Muscle of leg (tissue), 3 donors: ENCODE measurements at regions not wholly inside any gene's neighbourhood (a gene's known extent, or its start where the extent isn't known, plus 50 kb on each side); places are given as distances from the start of the nearest gene placed in this dataset.
"Not testable (repeated sequence)": the region's sequence is repeated elsewhere in the genome, so short reads cannot be mapped to it uniquely, and the experiment has no call there.

ENCODE experiments used
- DNase-seq: peaks from one replicate; pipeline ENCODE4 v3.0.0; 2013
- H3K27ac ChIP-seq: one replicate; pipeline ENCODE4 v1.5.1; 2013; ENCODE audit warnings: mild to moderate bottlenecking, low read length, control low read depth
- H3K27me3 ChIP-seq: one replicate; pipeline ENCODE4 v1.6.1; 2013; ENCODE audit warnings: low read length; ENCODE audit not compliant: control insufficient read depth, insufficient read depth
- H3K36me3 ChIP-seq: one replicate; pipeline ENCODE4 v1.6.1; 2013; ENCODE audit warnings: low read length; ENCODE audit not compliant: control insufficient read depth, insufficient read depth
- H3K4me1 ChIP-seq: one replicate; pipeline ENCODE4 v1.6.1; 2013; ENCODE audit warnings: low read length; ENCODE audit not compliant: control insufficient read depth, insufficient read depth
- H3K4me3 ChIP-seq: one replicate; pipeline ENCODE4 v1.5.1; 2013; ENCODE audit warnings: low read length, control low read depth
- H3K9me3 ChIP-seq: replicated peaks from 2 replicates; pipeline ENCODE4 v1.6.1; 2013; ENCODE audit warnings: low read depth, low read length; ENCODE audit not compliant: control insufficient read depth
- WGBS: methylation state at CpG from one replicate; pipeline ENCODE4 v1.1.5; 2013; ENCODE audit warnings: missing lambda C conversion rate; ENCODE audit not compliant: insufficient coverage; 5-methylcytosine and 5-hydroxymethylcytosine counted together

GRCh38 chr3:34676436-34676835, 878.0 kb downstream of the PDCD6IP start:
- DNase-seq, result no peak
- peaks cover 4% of the 10 kb centered on the region for H3K9me3 ChIP-seq
- WGBS, result 73% methylated on average over 3 of the region's 3 CpGs

GRCh38 chr3:34678575-34678974, 880.1 kb downstream of the PDCD6IP start:
- H3K27me3 ChIP-seq, result no peaks in the 10 kb centered on the region
- no peaks in the 10 kb centered on the region for H3K4me1 ChIP-seq
- no peak overlapping the region for H3K27ac ChIP-seq
- no peak for DNase-seq
- H3K4me3 ChIP-seq, result no peak overlapping the region
- no peaks in the 10 kb centered on the region for H3K36me3 ChIP-seq
- peaks cover 4% of the 10 kb centered on the region for H3K9me3 ChIP-seq

More at GRCh38 chr3:34676436-34676835, 878.0 kb downstream of the PDCD6IP start:
- no peaks in the 10 kb centered on the region for H3K27me3 ChIP-seq
- H3K27ac ChIP-seq, result no peak overlapping the region
- no peaks in the 10 kb centered on the region for H3K4me1 ChIP-seq
- H3K4me3 ChIP-seq, result no peak overlapping the region
- H3K36me3 ChIP-seq, result no peaks in the 10 kb centered on the region

- DNase-seq, H3K4me1 ChIP-seq, H3K27ac ChIP-seq, H3K36me3 ChIP-seq, H3K27me3 ChIP-seq, H3K4me3 ChIP-seq, H3K9me3 ChIP-seq: not testable (repeated sequence)
- no CpG with 5 or more reads among the region's 1 CpG for WGBS
Observed at GRCh38 chr3:34679055-34679454, 880.6 kb downstream of the PDCD6IP start.

GRCh38 chr3:34683851-34684250, 885.4 kb downstream of the PDCD6IP start:
- Histone ChIP-seq H3K9me3 (peaks cover 4% of the 10 kb centered on the region), H3K27ac (no peak overlapping the region), H3K36me3 (no peaks in the 10 kb centered on the region), H3K4me1 (no peaks in the 10 kb centered on the region), H3K4me3 (no peak overlapping the region), H3K27me3 (no peaks in the 10 kb centered on the region)
- DNase-seq, result peak; percentile 58
- 63% methylated on average over 2 of the region's 4 CpGs for WGBS

- Histone ChIP-seq H3K4me1 (no peaks in the 10 kb centered on the region), H3K4me3 (no peak overlapping the region), H3K9me3 (no peaks in the 10 kb centered on the region), H3K27ac (no peak overlapping the region), H3K36me3 (no peaks in the 10 kb centered on the region), H3K27me3 (no peaks in the 10 kb centered on the region)
- WGBS, result no CpG with 5 or more reads among the region's 1 CpG
- DNase-seq, result no peak
Observed at GRCh38 chr3:34686541-34686940, 888.1 kb downstream of the PDCD6IP start.

- WGBS, result 67% methylated on average over 1 of the region's 1 CpG
- no peaks in the 10 kb centered on the region for H3K4me1 ChIP-seq
- H3K4me3 ChIP-seq, result no peak overlapping the region
- no peaks in the 10 kb centered on the region for H3K36me3 ChIP-seq
- no peak overlapping the region for H3K27ac ChIP-seq
- DNase-seq, result no peak
- no peaks in the 10 kb centered on the region for H3K27me3 ChIP-seq
- H3K9me3 ChIP-seq, result no peaks in the 10 kb centered on the region
Observed at GRCh38 chr3:34687671-34688070, 889.2 kb downstream of the PDCD6IP start.

GRCh38 chr3:34696831-34697230, 898.4 kb downstream of the PDCD6IP start:
- Histone ChIP-seq H3K36me3 (no peaks in the 10 kb centered on the region), H3K4me1 (no peaks in the 10 kb centered on the region), H3K9me3 (peaks cover 9% of the 10 kb centered on the region), H3K4me3 (no peak overlapping the region), H3K27ac (no peak overlapping the region), H3K27me3 (no peaks in the 10 kb centered on the region)
- DNase-seq, result no peak
- WGBS, result no CpG with 5 or more reads among the region's 4 CpGs

GRCh38 chr3:34703053-34703452, 904.6 kb downstream of the PDCD6IP start:
- H3K27me3 ChIP-seq, result no peaks in the 10 kb centered on the region
- no CpG with 5 or more reads among the region's 3 CpGs for WGBS
- no peak for DNase-seq
- no peaks in the 10 kb centered on the region for H3K4me1 ChIP-seq
- no peak overlapping the region for H3K27ac ChIP-seq
- peaks cover 15% of the 10 kb centered on the region for H3K9me3 ChIP-seq
- H3K4me3 ChIP-seq, result no peak overlapping the region
- no peaks in the 10 kb centered on the region for H3K36me3 ChIP-seq

- Histone ChIP-seq H3K27ac (no peak overlapping the region), H3K9me3 (no peaks in the 10 kb centered on the region), H3K36me3 (no peaks in the 10 kb centered on the region), H3K4me1 (no peaks in the 10 kb centered on the region), H3K27me3 (no peaks in the 10 kb centered on the region), H3K4me3 (no peak overlapping the region)
- 80% methylated on average over 2 of the region's 3 CpGs for WGBS
- DNase-seq, result no peak
Observed at GRCh38 chr3:34724916-34725499, 914.3 kb upstream of the ARPP21 start.

GRCh38 chr3:34725774-34726173, 913.6 kb upstream of the ARPP21 start:
- peaks cover 6% of the 10 kb centered on the region for H3K9me3 ChIP-seq
- no CpG with 5 or more reads among the region's 2 CpGs for WGBS
- no peak overlapping the region for H3K4me3 ChIP-seq
- H3K4me1 ChIP-seq, result no peaks in the 10 kb centered on the region
- H3K27ac ChIP-seq, result no peak overlapping the region
- no peak for DNase-seq
- no peaks in the 10 kb centered on the region for H3K27me3 ChIP-seq
- no peaks in the 10 kb centered on the region for H3K36me3 ChIP-seq

- H3K9me3 ChIP-seq, result peaks cover 8% of the 10 kb centered on the region
Observed at GRCh38 chr3:34727700-34728099, 911.6 kb upstream of the ARPP21 start.

More at GRCh38 chr3:34727700-34728099, 911.6 kb upstream of the ARPP21 start:
- no peak for DNase-seq
- H3K4me3 ChIP-seq, result no peak overlapping the region
- no CpG with 5 or more reads among the region's 2 CpGs for WGBS
- no peaks in the 10 kb centered on the region for H3K27me3 ChIP-seq
- H3K36me3 ChIP-seq, result no peaks in the 10 kb centered on the region
- no peaks in the 10 kb centered on the region for H3K4me1 ChIP-seq
- H3K27ac ChIP-seq, result no peak overlapping the region
